HCT116 (cell line): ENCODE measurements at regions not wholly inside any gene's neighbourhood (a gene's known extent, or its start where the extent isn't known, plus 50 kb on each side); places are given as distances from the start of the nearest gene placed in this dataset.

ENCODE experiments used
- ATAC-seq: fragments of 200-7000 bp; cut with Tn5 transposase; 2 replicates; pipeline ENCODE4 v1.9.1; 2020; ENCODE audit warnings: mild to moderate bottlenecking, moderate library complexity
- BruUV-seq: library from RNA; stranded (reverse); fragments of 400-500 nt; replicated peaks from 2 replicates; lab custom pipeline; 2021; lab: Mats Ljungman, UMichigan
- CTCF ChIA-PET: fragments of 300-600 bp; sonication (Branson Sonifier 250); formaldehyde crosslinking; loops from one replicate; lab custom pipeline; 2021; ENCODE audit warnings: antibody characterized with exemption; lab: Charles Lee
- POLR2A ChIA-PET: fragments of 300-600, 350-600 bp; sonication (Branson Sonifier 250); formaldehyde crosslinking; loops from one replicate; lab custom pipeline; 2021; ENCODE audit warnings: antibody characterized with exemption; lab: Charles Lee
- RAD21 ChIA-PET, 2 experiments: fragments of 300-600 bp; sonication (Branson Sonifier 250); formaldehyde crosslinking; loops; one replicate each; lab custom pipeline; 2023; ENCODE audit warnings: low total read pairs in 2 of 2; ENCODE audit not compliant: uncharacterized antibody in 2 of 2, unreplicated experiment in 2 of 2, low non-redundant PET in 1 of 2; lab: Charles Lee
- DNase-seq: peaks from one replicate; pipeline ENCODE4 v3.0.0-alpha.2; 2010; ENCODE audit warnings: low read depth, low spot score
- H2AFZ ChIP-seq: fragments of 200-600 bp; shearing (Covaris generic), sonication (generic); 2 replicates; pipeline ENCODE4 v1.6.1; 2017; ENCODE audit warnings: low read depth, mixed run types, mixed read lengths, antibody characterized with exemption, low read length; ENCODE audit not compliant: poor library complexity, severe bottlenecking
- H3K27ac ChIP-seq: 2 replicates; pipeline ENCODE4 v1.5.1; 2012; ENCODE audit warnings: low read depth, low read length
- H3K27me3 ChIP-seq: fragments of 200-600 bp; sonication (generic); 2 replicates; pipeline ENCODE4 v1.6.1; 2016; ENCODE audit warnings: mixed run types, low read length, mixed read lengths; ENCODE audit not compliant: insufficient read depth
- H3K36me3 ChIP-seq, 2 experiments: fragments of 200-500 bp in 1 of 2; fragments of 200-600 bp in 1 of 2; sonication (Bioruptor generic) in 1 of 2; sonication (generic) in 1 of 2; 2 replicates each; pipeline versions ENCODE4 v1.5.1 to v1.6.1; 2014 to 2016; ENCODE audit warnings: low read length in 2 of 2, inconsistent platforms in 1 of 2, mixed read lengths in 1 of 2, mixed run types in 1 of 2; ENCODE audit not compliant: insufficient read depth in 2 of 2, control insufficient read depth in 1 of 2
- H3K4me1 ChIP-seq, 2 experiments: fragments of 200-600 bp in 1 of 2; sonication (generic) in 1 of 2; 2 replicates each; pipeline versions ENCODE4 v1.5.1 to v1.6.1; 2012 to 2017; ENCODE audit warnings: low read length in 2 of 2, inconsistent platforms in 1 of 2, mild to moderate bottlenecking in 1 of 2, mixed read lengths in 1 of 2, mixed run types in 1 of 2, moderate library complexity in 1 of 2; ENCODE audit not compliant: insufficient read depth in 2 of 2, control insufficient read depth in 1 of 2
- H3K4me2 ChIP-seq: fragments of 200-600 bp; sonication (generic); 2 replicates; pipeline ENCODE4 v1.6.1; 2017; ENCODE audit warnings: mixed run types, low read length, mixed read lengths
- H3K4me3 ChIP-seq, 2 experiments: fragments of 200-600 bp in 1 of 2; sonication (generic) in 1 of 2; replicated peaks in 1 of 2; 2 replicates each; pipeline ENCODE4 v1.5.1; 2011 to 2016; ENCODE audit warnings: low read length in 2 of 2, control low read depth in 1 of 2, low read depth in 1 of 2, mild to moderate bottlenecking in 1 of 2, mixed read lengths in 1 of 2, mixed run types in 1 of 2
- H3K79me2 ChIP-seq: fragments of 200-600 bp; sonication (generic); 2 replicates; pipeline ENCODE4 v1.6.1; 2017; ENCODE audit warnings: mild to moderate bottlenecking, mixed run types, low read length, moderate library complexity, mixed read lengths; ENCODE audit not compliant: insufficient read depth
- H3K9ac ChIP-seq: fragments of 200-600 bp; sonication (generic); 2 replicates; pipeline ENCODE4 v1.6.1; 2016; ENCODE audit warnings: low read length, mixed read lengths
- H3K9me2 ChIP-seq: fragments of 200-600 bp; sonication (generic), shearing (Covaris generic); 2 replicates; pipeline ENCODE4 v1.6.1; 2017; ENCODE audit warnings: mixed run types, mild to moderate bottlenecking, moderate library complexity; ENCODE audit not compliant: insufficient read depth
- H3K9me3 ChIP-seq, 2 experiments: fragments of 200-500 bp in 1 of 2; fragments of 200-600 bp in 1 of 2; sonication (Bioruptor generic) in 1 of 2; sonication (generic) in 1 of 2; 2 replicates each; pipeline ENCODE4 v1.6.1; 2014 to 2017; ENCODE audit warnings: low read length in 2 of 2, mixed read lengths in 2 of 2, inconsistent platforms in 1 of 2, low read depth in 1 of 2, mild to moderate bottlenecking in 1 of 2, mixed run types in 1 of 2, moderate library complexity in 1 of 2; ENCODE audit not compliant: control insufficient read depth in 1 of 2, insufficient read depth in 1 of 2
- H4K20me1 ChIP-seq: fragments of 200-600 bp; sonication (generic), shearing (Covaris generic); 2 replicates; pipeline ENCODE4 v1.6.1; 2017; ENCODE audit warnings: mixed run types, mild to moderate bottlenecking, moderate library complexity; ENCODE audit not compliant: insufficient read depth
- ATF3 ChIP-seq: IDR thresholded peaks from 2 replicates; pipeline ENCODE4 v1.6.1; 2012
- CBX3 ChIP-seq: IDR thresholded peaks from 2 replicates; pipeline ENCODE4 v1.6.1; 2012; ENCODE audit warnings: low read depth
- CEBPB ChIP-seq: IDR thresholded peaks from 2 replicates; pipeline ENCODE4 v1.6.1; 2012; ENCODE audit warnings: low read depth
- CTCF ChIP-seq, 3 experiments: fragments of 200-600 bp in 1 of 3; sonication (generic) in 1 of 3; IDR thresholded peaks in 2 of 3; conservative IDR thresholded peaks in 1 of 3; 2 replicates each; pipeline ENCODE4 v1.5.1; 2012 to 2017; ENCODE audit warnings: low read depth in 2 of 3, low read length in 2 of 3, antibody characterized with exemption in 1 of 3, borderline replicate concordance in 1 of 3, control low read depth in 1 of 3, mild to moderate bottlenecking in 1 of 3, mixed read lengths in 1 of 3, mixed run types in 1 of 3, moderate library complexity in 1 of 3; ENCODE audit not compliant: insufficient read depth in 1 of 3
- EGR1 ChIP-seq: IDR thresholded peaks from 2 replicates; pipeline ENCODE4 v1.6.1; 2012; ENCODE audit warnings: low read depth
- ELF1 ChIP-seq: IDR thresholded peaks from 2 replicates; pipeline ENCODE4 v1.6.1; 2012; ENCODE audit warnings: low read depth, borderline replicate concordance
- EZH2 ChIP-seq: fragments of 200-600 bp; sonication (generic); IDR thresholded peaks from 2 replicates; pipeline ENCODE4 v1.6.1; 2017; ENCODE audit warnings: antibody characterized with exemption, mixed run types
- EZH2phosphoT487 ChIP-seq: fragments of 200-600 bp; IDR thresholded peaks from 2 replicates; pipeline ENCODE4 v1.6.1; 2018; ENCODE audit warnings: antibody characterized with exemption, borderline replicate concordance
- FOSL1 ChIP-seq: IDR thresholded peaks from 2 replicates; pipeline ENCODE4 v1.6.1; 2012; ENCODE audit warnings: low read depth
- JUND ChIP-seq: IDR thresholded peaks from 2 replicates; pipeline ENCODE4 v1.6.1; 2012
- POLR2A ChIP-seq: IDR thresholded peaks from 2 replicates; pipeline ENCODE4 v1.7.0; 2011; ENCODE audit warnings: borderline replicate concordance; ENCODE audit not compliant: insufficient read depth, insufficient read length; ENCODE audit errors: extremely low read depth
- SP1 ChIP-seq: IDR thresholded peaks from 2 replicates; pipeline ENCODE4 v1.6.1; 2012; ENCODE audit warnings: low read depth
- SRF ChIP-seq: IDR thresholded peaks from 2 replicates; pipeline ENCODE4 v1.6.1; 2012; ENCODE audit warnings: low read depth
- TCF7L2 ChIP-seq: IDR thresholded peaks from 2 replicates; pipeline ENCODE4 v1.7.0; 2011; ENCODE audit warnings: borderline replicate concordance, inconsistent platforms; ENCODE audit not compliant: insufficient read depth, insufficient read length; ENCODE audit errors: extremely low read depth
- YY1 ChIP-seq: IDR thresholded peaks from 2 replicates; pipeline ENCODE4 v1.6.1; 2011; ENCODE audit warnings: low read length, low read depth, moderate library complexity, mild to moderate bottlenecking; ENCODE audit not compliant: insufficient replicate concordance; ENCODE audit errors: extremely low read depth
- ZFX ChIP-seq: fragments of 450-650 bp; IDR thresholded peaks from 2 replicates; pipeline ENCODE4 v1.6.1; 2017
- intact Hi-C: fragments of 100-400 bp; cut with micrococcal nuclease; formaldehyde crosslinking; loops from 2 replicates; pipeline ENCODE4 v1.10.0; 2022
- TF ChIP-seq, protein P1 (sequence below): IDR thresholded peaks from 2 replicates; pipeline ENCODE4 v1.6.1; 2011; ENCODE audit warnings: mild to moderate bottlenecking, low read length, moderate library complexity; ENCODE audit not compliant: insufficient replicate concordance; ENCODE audit errors: extremely low read depth
- TF ChIP-seq, protein P2 (sequence below): IDR thresholded peaks from 2 replicates; pipeline ENCODE4 v1.6.1; 2012

GRCh38 chr6:165872811-165873210 lies 209.8 kb upstream of the PDE10A start:
- Histone ChIP-seq H3K27ac (no peak overlapping the region), H3K9ac (no peak overlapping the region), H3K9me3 (peaks cover 0 to 12% of the 10 kb centered on the region in 2 experiments; a peak in 1 of 4 replicates), H3K4me1 (no peaks in the 10 kb centered on the region), H2AFZ (no peak overlapping the region), H3K27me3 (peaks cover 13% of the 10 kb centered on the region), H3K4me2 (no peak overlapping the region), H3K9me2 (no peaks in the 10 kb centered on the region), H3K4me3 (no peak overlapping the region), H3K79me2 (no peaks in the 10 kb centered on the region), H4K20me1 (no peaks in the 10 kb centered on the region), H3K36me3 (no peaks in the 10 kb centered on the region)
- DNase-seq (no peak), ATAC-seq (no peak)
- ChIA-PET RAD21 (no interaction called here), POLR2A (no interaction called here), CTCF (no interaction called here)
- no peak for TF ChIP-seq FOSL1
- TF ChIP-seq ATF3, result no peak
- no peak for TF ChIP-seq CTCF (IDR thresholded peaks at IDR 0.05 in 2 of 3, conservative IDR thresholded peaks at IDR 0.05 in 1 of 3; ENCODE audit: borderline replicate concordance in 1 of 3, insufficient read depth in 1 of 3, low read depth in 2 of 3, low read length in 2 of 3)
- TF ChIP-seq SP1, result no peak
- TF ChIP-seq EGR1, result no peak
- TF ChIP-seq CEBPB, result no peak
- no peak for TF ChIP-seq POLR2A
- TF ChIP-seq, protein P1, sequence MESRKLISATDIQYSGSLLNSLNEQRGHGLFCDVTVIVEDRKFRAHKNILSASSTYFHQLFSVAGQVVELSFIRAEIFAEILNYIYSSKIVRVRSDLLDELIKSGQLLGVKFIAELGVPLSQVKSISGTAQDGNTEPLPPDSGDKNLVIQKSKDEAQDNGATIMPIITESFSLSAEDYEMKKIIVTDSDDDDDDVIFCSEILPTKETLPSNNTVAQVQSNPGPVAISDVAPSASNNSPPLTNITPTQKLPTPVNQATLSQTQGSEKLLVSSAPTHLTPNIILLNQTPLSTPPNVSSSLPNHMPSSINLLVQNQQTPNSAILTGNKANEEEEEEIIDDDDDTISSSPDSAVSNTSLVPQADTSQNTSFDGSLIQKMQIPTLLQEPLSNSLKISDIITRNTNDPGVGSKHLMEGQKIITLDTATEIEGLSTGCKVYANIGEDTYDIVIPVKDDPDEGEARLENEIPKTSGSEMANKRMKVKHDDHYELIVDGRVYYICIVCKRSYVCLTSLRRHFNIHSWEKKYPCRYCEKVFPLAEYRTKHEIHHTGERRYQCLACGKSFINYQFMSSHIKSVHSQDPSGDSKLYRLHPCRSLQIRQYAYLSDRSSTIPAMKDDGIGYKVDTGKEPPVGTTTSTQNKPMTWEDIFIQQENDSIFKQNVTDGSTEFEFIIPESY, result no peak
- TF ChIP-seq JUND, result no peak
- no peak for TF ChIP-seq SRF
- TF ChIP-seq TCF7L2, result no peak
- no peak for TF ChIP-seq CBX3
- no peak for TF ChIP-seq ELF1
- TF ChIP-seq ZFX, result no peak
- TF ChIP-seq, protein P2, sequence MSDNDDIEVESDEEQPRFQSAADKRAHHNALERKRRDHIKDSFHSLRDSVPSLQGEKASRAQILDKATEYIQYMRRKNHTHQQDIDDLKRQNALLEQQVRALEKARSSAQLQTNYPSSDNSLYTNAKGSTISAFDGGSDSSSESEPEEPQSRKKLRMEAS, result no peak
- TF ChIP-seq EZH2phosphoT487, result no peak
- TF ChIP-seq EZH2, result no peak
- TF ChIP-seq YY1, result no peak
- no TSS peak for BruUV-seq
- intact Hi-C loops, result no loop called here
